HG03432 (cell line): ENCODE measurements at regions not wholly inside any gene's neighbourhood (a gene's known extent, or its start where the extent isn't known, plus 50 kb on each side); places are given as distances from the start of the nearest gene placed in this dataset.

ENCODE experiments used
- ATAC-seq: cut with Tn5 transposase; IDR thresholded peaks from one replicate; pipeline ENCODE4 v1.9.1; 2021; ENCODE audit warnings: mild to moderate bottlenecking, moderate library complexity; ENCODE audit not compliant: unreplicated experiment

- ATAC-seq: no peak
These were observed 1514.8 kb downstream of the TBC1D22A start for GRCh38 chr22:48276994-48277867.

DNA sequence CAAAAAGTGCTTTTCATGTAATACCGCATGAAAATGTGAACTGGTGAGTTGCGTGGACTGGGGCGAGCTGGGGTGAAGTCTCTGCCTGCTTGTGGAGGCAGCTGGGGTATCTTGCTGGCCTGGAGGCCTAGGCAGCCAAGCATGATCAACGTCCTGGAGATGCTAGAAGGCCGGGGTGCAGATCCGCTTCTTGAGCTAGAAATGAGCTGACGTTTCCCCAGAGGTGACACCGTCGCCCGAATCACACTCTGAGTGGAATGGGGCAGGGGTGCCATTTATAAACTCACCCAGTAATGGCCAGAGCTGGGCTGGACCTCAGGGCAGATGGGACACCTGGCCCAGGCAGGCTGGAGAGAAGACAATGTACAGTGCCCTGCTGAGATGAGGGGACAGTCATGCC, 1513.0 kb downstream of the TBC1D22A start:
- ATAC-seq: no peak

GRCh38 chr22:48270731-48271130, 1508.3 kb downstream of the TBC1D22A start:
- no peak for ATAC-seq

DNA sequence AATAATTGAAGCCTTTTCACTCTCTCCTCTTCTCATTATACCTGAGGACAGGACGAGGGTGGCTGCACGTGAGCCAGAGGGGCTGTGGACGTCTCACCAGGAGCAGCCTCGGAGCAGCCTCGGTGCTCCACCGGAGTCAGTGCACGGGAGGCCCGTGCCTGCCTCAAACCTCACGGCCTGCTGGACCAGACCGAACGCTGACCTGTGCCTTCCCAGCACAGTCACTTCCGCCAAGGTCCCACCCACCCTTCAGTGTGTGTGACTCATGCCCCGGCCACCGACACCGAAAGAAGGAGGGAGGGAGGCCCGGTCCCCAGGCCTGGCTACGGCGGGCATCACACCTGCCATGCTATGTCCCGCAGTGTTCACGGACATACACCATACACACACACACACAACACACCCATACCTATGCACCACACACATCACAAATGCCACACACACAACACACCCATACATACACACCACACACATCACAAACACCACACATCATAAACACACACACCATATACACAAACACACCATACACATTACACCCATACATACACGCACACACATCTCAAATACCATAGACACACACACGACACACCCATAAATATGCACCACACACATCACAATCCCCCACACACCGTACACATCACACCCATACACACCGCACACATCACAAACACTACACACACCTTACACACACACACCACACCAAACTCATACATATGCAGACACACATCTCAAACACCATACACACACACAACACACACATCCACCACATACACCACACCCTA, 1506.5 kb downstream of the TBC1D22A start:
- no peak for ATAC-seq

DNA sequence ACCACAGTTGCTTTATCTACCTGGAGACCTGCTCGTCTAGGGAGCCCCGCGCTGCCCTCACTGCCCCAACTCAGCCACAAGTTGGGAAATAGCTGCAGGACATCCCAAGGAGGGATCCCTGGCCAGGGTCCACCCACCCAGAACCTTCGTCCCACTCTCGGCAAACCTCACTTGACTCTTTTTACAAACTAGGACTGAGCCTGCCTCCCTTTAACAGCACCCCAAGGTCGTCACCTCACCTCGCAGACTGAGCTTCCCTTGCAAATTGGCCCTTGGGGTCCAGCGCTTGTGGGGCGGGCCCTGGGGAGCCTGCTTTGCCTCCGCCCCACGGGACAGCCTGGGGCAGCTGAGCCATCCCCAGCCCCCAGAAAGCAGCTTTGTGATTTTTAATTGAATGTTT, 1505.8 kb downstream of the TBC1D22A start:
- no peak for ATAC-seq

- no peak for ATAC-seq
These were observed 1505.2 kb downstream of the TBC1D22A start for GRCh38 chr22:48267681-48268080.

GRCh38 chr22:48265000-48265625, 1502.7 kb downstream of the TBC1D22A start:
- no peak for ATAC-seq

DNA sequence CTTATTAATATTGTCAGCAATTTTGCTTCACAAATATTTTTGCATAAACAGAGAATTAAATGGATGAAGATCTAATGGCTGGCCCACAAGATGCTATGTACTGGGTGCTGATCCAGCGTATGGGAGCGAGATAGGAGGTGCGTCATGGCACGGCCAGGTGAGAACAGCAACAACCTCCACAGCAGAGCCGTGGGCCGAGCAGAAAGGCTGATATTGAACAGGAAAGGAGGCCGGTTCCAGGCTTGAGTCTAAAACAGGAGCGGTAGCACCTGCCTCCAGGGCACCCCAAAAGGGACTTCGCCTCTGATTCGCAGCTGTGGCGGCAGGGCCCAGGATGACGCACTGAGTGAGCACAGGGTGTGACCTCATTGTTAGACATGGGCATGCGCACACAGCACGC, 1502.1 kb downstream of the TBC1D22A start:
- no peak for ATAC-seq

- no peak for ATAC-seq
These were observed 1501.4 kb downstream of the TBC1D22A start for GRCh38 chr22:48263791-48264351.

DNA sequence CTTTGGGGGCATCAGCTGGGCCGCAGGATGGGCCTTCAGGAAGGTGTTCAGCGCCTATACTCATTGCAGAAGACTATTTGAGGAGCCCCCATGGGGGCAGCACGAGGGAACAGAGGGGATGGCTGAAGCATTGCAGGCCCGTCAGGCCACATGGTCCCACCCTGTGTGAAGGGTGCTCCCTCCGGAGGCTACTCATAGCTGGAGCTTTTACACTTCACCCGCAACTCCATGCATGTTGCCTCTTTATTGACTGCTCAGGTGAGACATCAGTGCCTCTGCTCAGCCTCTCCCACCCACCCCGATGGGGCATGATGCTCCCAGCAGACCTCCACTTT, 1500.9 kb downstream of the TBC1D22A start:
- no peak for ATAC-seq

DNA sequence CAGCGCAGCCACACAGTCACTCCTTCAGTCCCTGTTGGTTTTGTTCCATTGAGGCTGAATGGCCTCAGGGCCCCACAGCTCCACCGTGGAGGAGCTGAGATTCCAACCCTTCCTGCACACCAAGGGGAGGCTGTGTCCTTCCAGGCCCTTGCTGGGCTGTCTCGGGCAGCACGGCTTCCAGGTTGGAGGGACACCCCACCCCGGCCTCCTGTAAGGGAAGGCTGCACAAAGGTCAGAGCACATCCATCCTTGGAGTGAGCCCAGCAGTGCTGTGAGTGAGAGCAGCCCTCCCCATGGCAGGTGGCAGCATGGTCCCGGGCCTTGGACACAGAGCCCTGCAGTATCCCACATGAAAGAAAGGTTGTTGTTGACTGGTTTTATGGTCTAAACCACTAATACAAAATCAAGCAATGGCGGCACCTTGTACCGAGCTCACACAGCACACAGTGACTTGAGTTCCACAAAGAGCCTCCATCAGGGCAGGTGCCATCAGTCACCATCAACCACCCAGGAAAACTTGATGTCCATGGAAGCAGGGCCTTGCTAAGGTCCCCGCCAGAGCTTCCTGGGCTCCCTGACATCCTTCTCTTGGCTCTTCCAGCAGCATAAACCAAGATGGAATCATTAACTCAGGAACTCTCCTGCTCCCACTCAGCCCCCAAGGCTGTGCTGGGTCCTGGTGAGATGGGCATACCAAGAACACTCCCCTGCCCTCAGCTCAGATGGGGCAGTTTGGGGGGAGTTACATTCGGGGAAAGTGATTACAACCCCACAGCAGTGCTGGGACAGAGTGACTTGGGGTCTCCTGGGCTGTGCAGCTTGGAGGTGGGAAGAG, 1500.4 kb downstream of the TBC1D22A start:
- ATAC-seq: no peak

- ATAC-seq: no peak
These were observed 1499.3 kb downstream of the TBC1D22A start for GRCh38 chr22:48261706-48262105.

GRCh38 chr22:48261048-48261621, 1498.7 kb downstream of the TBC1D22A start:
- no peak for ATAC-seq

- ATAC-seq: no peak
These were observed 1497.7 kb downstream of the TBC1D22A start for GRCh38 chr22:48259991-48260670.

DNA sequence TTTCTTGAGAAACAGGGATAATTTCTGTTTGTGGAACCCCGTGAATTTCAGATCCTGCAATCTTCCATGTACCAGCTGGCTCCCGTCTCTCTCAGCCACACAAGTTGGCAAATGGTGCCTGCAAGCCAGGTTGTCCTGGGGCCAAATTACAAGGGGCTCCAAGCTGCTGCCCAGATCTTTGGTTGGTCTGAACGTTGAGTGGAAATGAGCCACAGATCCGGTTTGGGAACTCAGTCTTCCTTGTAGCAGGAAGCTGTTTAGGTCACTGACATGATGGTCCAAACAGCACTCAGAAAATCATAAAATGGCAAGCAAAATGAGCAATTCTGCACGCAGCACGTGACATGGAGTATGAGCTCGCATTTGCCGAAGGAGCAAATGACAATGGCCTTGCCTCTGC, 1496.4 kb downstream of the TBC1D22A start:
- no peak for ATAC-seq

- no peak for ATAC-seq
These were observed 1495.7 kb downstream of the TBC1D22A start for GRCh38 chr22:48258064-48258701.

DNA sequence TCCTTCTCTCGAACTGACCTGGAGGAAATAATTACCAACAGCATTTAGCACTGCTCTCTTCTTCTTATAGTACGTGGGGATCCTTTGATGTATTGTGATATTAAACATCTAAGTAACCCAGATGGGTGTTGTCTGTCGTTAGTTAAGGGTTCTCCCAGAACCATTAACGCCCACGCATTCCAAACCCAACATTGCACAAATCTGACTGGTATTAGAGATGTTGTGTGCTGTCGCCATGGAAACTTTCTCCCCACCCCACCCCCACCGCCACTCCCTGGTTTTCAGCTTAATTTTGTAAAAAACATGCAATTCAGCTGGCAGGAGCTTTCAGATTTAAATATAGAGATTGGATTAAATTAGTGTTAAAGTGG, 1495.2 kb downstream of the TBC1D22A start:
- no peak for ATAC-seq

DNA sequence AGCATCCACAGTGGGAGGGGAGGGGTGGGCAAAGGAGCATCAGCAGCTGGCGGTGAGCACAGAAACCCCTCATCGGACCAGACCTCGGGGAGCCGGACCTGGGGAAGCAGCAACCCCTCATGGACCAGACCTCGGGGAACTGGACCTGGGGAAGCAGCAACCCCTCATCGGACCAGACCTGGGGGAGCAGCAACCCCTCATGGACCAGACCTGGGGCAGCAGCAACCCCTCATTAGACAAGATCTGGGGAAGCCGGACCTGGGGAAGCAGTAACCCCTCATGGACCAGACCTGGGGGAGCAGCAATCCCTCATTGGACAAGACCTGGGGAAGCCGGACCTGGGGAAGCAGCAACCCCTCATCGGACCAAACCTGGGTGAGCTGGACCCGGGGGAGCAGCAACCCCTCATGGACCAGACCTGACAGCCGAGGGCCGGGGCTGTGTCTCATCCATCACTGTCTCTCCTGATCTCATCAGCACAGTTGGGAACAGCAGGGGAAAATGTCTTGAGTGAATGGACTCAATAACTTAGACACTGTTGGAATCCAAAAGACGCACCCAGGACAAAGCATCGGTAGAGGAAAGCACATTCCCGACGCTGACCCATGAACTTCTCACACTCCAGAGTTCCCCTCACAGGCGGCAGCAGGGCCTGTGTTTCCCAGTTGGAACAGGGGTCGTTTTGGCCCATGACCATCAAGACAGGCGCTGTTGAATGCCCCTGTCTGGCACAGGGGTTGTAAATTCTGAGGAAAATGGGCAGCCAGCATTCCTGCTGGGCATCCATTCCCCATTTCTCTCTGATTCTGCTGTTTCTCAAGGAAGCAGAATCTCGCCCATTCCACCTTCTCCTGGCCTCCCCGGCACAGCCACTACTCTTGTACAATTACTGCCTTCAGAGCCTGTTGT, 1494.6 kb downstream of the TBC1D22A start:
- no peak for ATAC-seq
